ENCODE measurements at regions not wholly inside any gene's neighbourhood (a gene's known extent, or its start where the extent isn't known, plus 50 kb on each side); places are given as distances from the start of the nearest gene placed in this dataset.

- Histone ChIP-seq H3K9me3 (no peaks in the 10 kb centered on the region), H3K4me3 (no peak overlapping the region), H3K27ac (no peak overlapping the region), H3K27me3 (no peaks in the 10 kb centered on the region), H3K4me1 (no peaks in the 10 kb centered on the region), H3K36me3 (no peaks in the 10 kb centered on the region)
- 68 to 75% methylated on average over 5 to 6 of the region's 6 CpGs for WGBS, 2 donors
- no peak for TF ChIP-seq CTCF (IDR thresholded peaks at IDR 0.05)
- no peak for TF ChIP-seq POLR2A (IDR thresholded peaks at IDR 0.05)
- TF ChIP-seq EP300 (IDR thresholded peaks at IDR 0.05) = no peak
- no peak for TF ChIP-seq POLR2AphosphoS5 (IDR thresholded peaks at IDR 0.05)
- ATAC-seq (ENCODE audit: low FRiP score in 2 of 2) = no peak
- DNase-seq = no peak
These were observed 82.9 kb upstream of the CPM start for GRCh38 chr12:69015831-69016230.

GRCh38 chr12:69019082-69019481, 86.1 kb upstream of the CPM start:
- DNase-seq (no peak), ATAC-seq (ENCODE audit: low FRiP score in 2 of 2) (no peak)
- Histone ChIP-seq H3K36me3 (no peaks in the 10 kb centered on the region), H3K27ac (no peak overlapping the region), H3K27me3 (no peaks in the 10 kb centered on the region), H3K4me3 (no peak overlapping the region), H3K4me1 (no peaks in the 10 kb centered on the region), H3K9me3 (no peaks in the 10 kb centered on the region)
- TF ChIP-seq CTCF (IDR thresholded peaks at IDR 0.05) (no peak), EP300 (IDR thresholded peaks at IDR 0.05) (no peak), POLR2A (IDR thresholded peaks at IDR 0.05) (no peak), POLR2AphosphoS5 (IDR thresholded peaks at IDR 0.05) (no peak)

GRCh38 chr12:69019910-69020309, 86.9 kb upstream of the CPM start:
- Histone ChIP-seq H3K4me3 (no peak overlapping the region), H3K27ac (no peak overlapping the region), H3K9me3 (no peaks in the 10 kb centered on the region), H3K27me3 (no peaks in the 10 kb centered on the region), H3K36me3 (no peaks in the 10 kb centered on the region), H3K4me1 (peaks cover 0 to 2% (median 0%) of the 10 kb centered on the region in 4 donors)
- ATAC-seq (ENCODE audit: low FRiP score in 2 of 2) (no peak), DNase-seq (no peak)
- no peak for TF ChIP-seq POLR2A (IDR thresholded peaks at IDR 0.05)
- TF ChIP-seq EP300 (IDR thresholded peaks at IDR 0.05) = no peak
- no peak for TF ChIP-seq CTCF (IDR thresholded peaks at IDR 0.05)
- no peak for TF ChIP-seq POLR2AphosphoS5 (IDR thresholded peaks at IDR 0.05)

- Histone ChIP-seq H3K27me3 (no peaks in the 10 kb centered on the region), H3K9me3 (no peaks in the 10 kb centered on the region), H3K4me1 (peaks cover 0 to 3% (median 0%) of the 10 kb centered on the region in 4 donors), H3K4me3 (no peak overlapping the region), H3K27ac (no peak overlapping the region), H3K36me3 (no peaks in the 10 kb centered on the region)
- 84 to 95% methylated on average over 4 of the region's 4 CpGs for WGBS, 2 donors
- TF ChIP-seq POLR2A (IDR thresholded peaks at IDR 0.05) (no peak), CTCF (IDR thresholded peaks at IDR 0.05) (no peak), EP300 (IDR thresholded peaks at IDR 0.05) (no peak), POLR2AphosphoS5 (IDR thresholded peaks at IDR 0.05) (no peak)
- DNase-seq (no peak), ATAC-seq (ENCODE audit: low FRiP score in 2 of 2) (no peak)
These were observed 89.7 kb upstream of the CPM start for GRCh38 chr12:69022674-69023073.

GRCh38 chr12:69023840-69024239, 90.9 kb upstream of the CPM start:
- Histone ChIP-seq H3K27ac (peak overlapping the region in 3 of 4 donors; percentile 28 to 52 (median 32)), H3K27me3 (no peaks in the 10 kb centered on the region), H3K4me3 (no peak overlapping the region), H3K4me1 (peaks cover 0 to 3% (median 0%) of the 10 kb centered on the region in 4 donors), H3K9me3 (no peaks in the 10 kb centered on the region), H3K36me3 (no peaks in the 10 kb centered on the region)
- TF ChIP-seq POLR2A (IDR thresholded peaks at IDR 0.05) (no peak), CTCF (IDR thresholded peaks at IDR 0.05) (no peak), POLR2AphosphoS5 (IDR thresholded peaks at IDR 0.05) (no peak), EP300 (IDR thresholded peaks at IDR 0.05) (no peak)
- no peak for ATAC-seq (ENCODE audit: low FRiP score in 2 of 2)
- DNase-seq = no peak
- WGBS, 2 donors = 68% methylated on average over 5 of the region's 5 CpGs
